IgD-negative memory B cell (primary cell): ENCODE measurements at regions not wholly inside any gene's neighbourhood (a gene's known extent, or its start where the extent isn't known, plus 50 kb on each side); places are given as distances from the start of the nearest gene placed in this dataset.
"Not testable (repeated sequence)": the region's sequence is repeated elsewhere in the genome, so short reads cannot be mapped to it uniquely, and the experiment has no call there.

Source experiments
- H3K27ac Mint-ChIP-seq, 3 donors: one replicate each; pipeline ENCODE4 v1.8.0; 2020 to 2022; ENCODE audit warnings: mild to moderate bottlenecking in 3 of 3, mixed read lengths in 3 of 3, moderate library complexity in 1 of 3
- H3K27me3 Mint-ChIP-seq: one replicate; pipeline ENCODE4 v1.8.0; 2021; ENCODE audit warnings: mixed read lengths
- H3K36me3 Mint-ChIP-seq: one replicate; pipeline ENCODE4 v1.8.0; 2020; ENCODE audit warnings: mild to moderate bottlenecking, mixed read lengths
- H3K4me1 Mint-ChIP-seq, 3 donors: one replicate each; pipeline ENCODE4 v1.8.0; 2020 to 2022; ENCODE audit warnings: mixed read lengths in 3 of 3, mild to moderate bottlenecking in 1 of 3
- H3K4me3 Mint-ChIP-seq, 4 donors: one replicate each; pipeline ENCODE4 v1.8.0; 2020 to 2022; ENCODE audit warnings: mild to moderate bottlenecking in 4 of 4, mixed read lengths in 4 of 4, moderate library complexity in 3 of 4
- H3K9me3 Mint-ChIP-seq, 3 donors: one replicate each; pipeline ENCODE4 v1.8.0; 2020 to 2021; ENCODE audit warnings: mixed read lengths in 3 of 3, mild to moderate bottlenecking in 1 of 3

- Mint-ChIP-seq H3K4me1 (no peaks in the 10 kb centered on the region), H3K36me3 (no peaks in the 10 kb centered on the region), H3K27ac (no peak overlapping the region), H3K27me3 (no peaks in the 10 kb centered on the region), H3K4me3 (no peak overlapping the region), H3K9me3 (peaks cover 2 to 14% (median 8%) of the 10 kb centered on the region in 3 donors)
Observed at GRCh38 chr5:28301712-28302111, 1263.3 kb upstream of the CDH9 start.

DNA sequence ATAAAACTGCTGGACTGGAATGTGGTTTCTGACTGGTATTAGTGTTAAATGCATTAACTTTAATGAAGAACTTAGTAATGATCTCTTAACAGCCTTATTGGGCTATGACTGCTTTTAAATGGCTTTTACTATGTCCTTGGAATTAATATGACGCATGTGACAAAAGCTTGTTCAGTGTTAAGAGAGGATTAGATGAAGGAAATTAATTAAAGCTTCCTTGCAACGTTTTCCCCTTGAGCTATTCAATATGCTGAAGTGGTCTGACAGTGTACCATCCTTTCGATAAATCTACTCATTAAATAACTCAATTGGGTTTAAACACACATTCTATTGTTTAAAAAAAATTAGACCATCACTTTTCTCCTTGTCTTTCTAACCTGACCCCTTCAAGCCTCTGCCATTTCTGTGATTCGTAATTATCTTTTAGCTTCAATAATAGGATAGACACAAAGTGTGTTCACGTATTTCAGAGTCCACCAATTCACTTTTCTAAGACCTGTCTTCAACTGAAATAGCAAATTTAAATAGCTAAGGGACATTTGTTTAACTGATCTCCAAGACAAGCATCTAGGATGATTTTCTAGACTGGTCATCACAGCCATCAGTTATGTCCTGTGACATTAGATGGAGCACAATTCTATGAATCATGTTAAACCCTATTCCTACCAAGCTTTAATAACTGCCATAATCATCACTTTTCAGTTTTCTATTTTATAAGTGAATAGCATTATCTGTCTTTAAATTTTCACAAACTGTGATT is 1258.0 kb upstream of the CDH9 start:
- peaks cover 0 to 13% (median 6%) of the 10 kb centered on the region in 3 donors for H3K9me3 Mint-ChIP-seq
- no peak overlapping the region for H3K4me3 Mint-ChIP-seq

GRCh38 chr5:28287021-28287420 is 1248.6 kb upstream of the CDH9 start:
- H3K4me1 Mint-ChIP-seq, H3K4me3 Mint-ChIP-seq, H3K27ac Mint-ChIP-seq, H3K27me3 Mint-ChIP-seq, H3K36me3 Mint-ChIP-seq, H3K9me3 Mint-ChIP-seq: not testable (repeated sequence)

More for the DNA sequence above, 1258.0 kb upstream of the CDH9 start:
- no peaks in the 10 kb centered on the region for H3K36me3 Mint-ChIP-seq
- H3K4me1 Mint-ChIP-seq = no peaks in the 10 kb centered on the region
- H3K27ac Mint-ChIP-seq = no peak overlapping the region
- no peaks in the 10 kb centered on the region for H3K27me3 Mint-ChIP-seq

GRCh38 chr5:28286566-28286965 is 1248.2 kb upstream of the CDH9 start:
- H3K4me1 Mint-ChIP-seq = no peaks in the 10 kb centered on the region
- no peak overlapping the region for H3K4me3 Mint-ChIP-seq
- H3K27me3 Mint-ChIP-seq = no peaks in the 10 kb centered on the region
- no peak overlapping the region for H3K27ac Mint-ChIP-seq
- peaks cover 0 to 3% (median 3%) of the 10 kb centered on the region in 3 donors for H3K9me3 Mint-ChIP-seq
- H3K36me3 Mint-ChIP-seq = no peaks in the 10 kb centered on the region

DNA sequence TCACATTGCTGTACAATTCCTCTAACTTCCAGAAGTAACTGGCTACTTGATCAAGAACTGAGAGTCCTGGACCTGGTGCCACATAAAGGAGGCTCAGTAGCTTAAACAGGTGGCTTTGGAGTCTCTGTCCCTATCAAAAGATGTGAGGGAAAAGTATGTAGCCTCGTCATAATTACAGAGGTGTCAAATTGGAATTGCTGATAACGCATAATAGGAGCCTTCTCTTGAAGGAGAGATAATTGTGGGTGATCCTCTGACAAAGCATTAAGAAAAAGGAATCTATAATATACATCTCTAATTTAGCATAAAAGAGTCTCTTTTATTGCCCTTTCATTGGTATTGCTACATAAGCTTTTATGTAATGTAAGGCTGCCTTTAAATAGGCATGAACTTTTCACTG is 1246.4 kb upstream of the CDH9 start:
- H3K27me3 Mint-ChIP-seq = no peaks in the 10 kb centered on the region
- H3K27ac Mint-ChIP-seq = no peak overlapping the region
- peaks cover 0 to 11% (median 5%) of the 10 kb centered on the region in 3 donors for H3K9me3 Mint-ChIP-seq
- no peaks in the 10 kb centered on the region for H3K36me3 Mint-ChIP-seq
- no peak overlapping the region for H3K4me3 Mint-ChIP-seq
- H3K4me1 Mint-ChIP-seq = no peaks in the 10 kb centered on the region

DNA sequence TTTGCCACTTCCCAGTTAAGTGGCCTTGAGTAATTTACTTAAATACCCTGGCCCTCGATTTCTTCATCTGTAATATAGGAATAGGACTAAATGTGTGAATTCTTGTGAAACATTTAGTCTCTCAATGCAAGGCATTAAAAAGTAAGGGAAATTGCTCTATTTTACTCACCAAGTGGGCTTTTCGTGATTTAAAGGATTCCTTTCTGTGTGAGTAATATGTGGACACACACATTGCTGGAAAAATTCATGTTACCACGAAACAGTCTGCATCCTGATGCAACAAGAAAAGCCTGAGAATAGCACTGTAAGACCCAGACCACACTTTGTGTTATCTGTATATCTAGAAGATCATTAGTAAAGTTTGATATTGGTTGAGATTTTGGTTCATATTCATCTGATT is 1243.0 kb upstream of the CDH9 start:
- H3K4me1 Mint-ChIP-seq = no peaks in the 10 kb centered on the region
- H3K27me3 Mint-ChIP-seq = no peaks in the 10 kb centered on the region
- no peak overlapping the region for H3K4me3 Mint-ChIP-seq
- H3K36me3 Mint-ChIP-seq = no peaks in the 10 kb centered on the region
- no peak overlapping the region for H3K27ac Mint-ChIP-seq
- H3K9me3 Mint-ChIP-seq = peaks cover 0 to 11% (median 6%) of the 10 kb centered on the region in 3 donors

DNA sequence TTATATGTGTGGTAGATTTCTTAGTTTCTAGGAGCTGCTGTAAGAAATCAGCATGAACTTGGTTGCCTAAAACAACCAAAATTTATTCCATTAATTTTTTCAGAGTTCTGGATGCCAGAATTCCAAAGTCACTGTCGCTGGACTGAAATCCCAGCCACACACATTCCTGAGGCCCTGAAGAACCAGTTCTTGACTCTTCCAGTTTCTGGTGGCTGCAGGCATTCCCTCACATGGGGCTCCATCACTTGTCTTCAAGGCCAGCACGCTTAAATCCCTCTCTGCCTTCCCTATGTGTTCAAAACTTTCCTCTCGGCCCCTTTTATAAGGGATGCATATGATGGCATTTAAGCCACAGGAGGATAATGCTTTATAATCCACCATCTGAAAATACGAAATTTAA is 1237.5 kb upstream of the CDH9 start:
- no peaks in the 10 kb centered on the region for H3K27me3 Mint-ChIP-seq
- H3K36me3 Mint-ChIP-seq = no peaks in the 10 kb centered on the region
- no peak overlapping the region for H3K4me3 Mint-ChIP-seq
- H3K4me1 Mint-ChIP-seq = no peaks in the 10 kb centered on the region
- no peak overlapping the region for H3K27ac Mint-ChIP-seq
- peaks cover 0 to 10% (median 10%) of the 10 kb centered on the region in 3 donors for H3K9me3 Mint-ChIP-seq

GRCh38 chr5:28269978-28270377 is 1231.6 kb upstream of the CDH9 start:
- H3K9me3 Mint-ChIP-seq = peaks cover 0 to 17% (median 10%) of the 10 kb centered on the region in 3 donors
- no peaks in the 10 kb centered on the region for H3K27me3 Mint-ChIP-seq
- no peak overlapping the region for H3K4me3 Mint-ChIP-seq
- H3K27ac Mint-ChIP-seq = no peak overlapping the region
- no peaks in the 10 kb centered on the region for H3K36me3 Mint-ChIP-seq
- no peaks in the 10 kb centered on the region for H3K4me1 Mint-ChIP-seq

DNA sequence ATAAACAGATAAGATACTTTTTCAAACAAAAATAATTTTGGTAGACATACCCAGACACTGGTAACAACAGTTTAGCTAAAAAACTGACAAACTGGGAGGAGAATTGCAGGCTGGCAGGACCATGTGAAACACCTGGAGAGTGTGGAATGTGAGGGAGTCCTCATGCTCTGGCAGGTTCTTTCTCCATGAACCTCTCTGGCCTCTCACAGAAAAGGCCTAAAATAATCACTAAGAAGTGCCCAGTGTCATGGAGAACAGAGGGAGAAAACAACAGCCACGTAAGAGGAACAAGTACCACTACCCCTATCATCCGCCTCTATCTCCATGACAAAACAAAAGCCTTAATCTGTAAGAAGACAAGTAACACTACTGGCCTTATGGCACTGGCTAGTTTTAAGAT is 1227.5 kb upstream of the CDH9 start:
- no peaks in the 10 kb centered on the region for H3K4me1 Mint-ChIP-seq
- H3K27me3 Mint-ChIP-seq = no peaks in the 10 kb centered on the region
- H3K9me3 Mint-ChIP-seq = peaks cover 0 to 14% (median 5%) of the 10 kb centered on the region in 3 donors
- no peak overlapping the region for H3K4me3 Mint-ChIP-seq
- no peaks in the 10 kb centered on the region for H3K36me3 Mint-ChIP-seq
- H3K27ac Mint-ChIP-seq = no peak overlapping the region

GRCh38 chr5:28254846-28255245 is 1216.5 kb upstream of the CDH9 start:
- Mint-ChIP-seq H3K9me3 (peaks cover 3 to 15% (median 5%) of the 10 kb centered on the region in 3 donors), H3K4me1 (peaks cover 0 to 3% (median 0%) of the 10 kb centered on the region in 3 donors), H3K27ac (no peak overlapping the region), H3K27me3 (no peaks in the 10 kb centered on the region), H3K36me3 (no peaks in the 10 kb centered on the region), H3K4me3 (no peak overlapping the region)

- H3K4me3 Mint-ChIP-seq = no peak overlapping the region
- no peaks in the 10 kb centered on the region for H3K27me3 Mint-ChIP-seq
- H3K9me3 Mint-ChIP-seq = peaks cover 4 to 17% (median 5%) of the 10 kb centered on the region in 3 donors
- peaks cover 0 to 3% (median 0%) of the 10 kb centered on the region in 3 donors for H3K4me1 Mint-ChIP-seq
- no peaks in the 10 kb centered on the region for H3K36me3 Mint-ChIP-seq
- no peak overlapping the region for H3K27ac Mint-ChIP-seq
Observed at GRCh38 chr5:28253431-28253830, 1215.0 kb upstream of the CDH9 start.

GRCh38 chr5:28249771-28250415 is 1211.5 kb upstream of the CDH9 start:
- Mint-ChIP-seq H3K27me3 (no peaks in the 10 kb centered on the region), H3K27ac (no peak overlapping the region), H3K36me3 (no peaks in the 10 kb centered on the region), H3K4me1 (peaks cover 0 to 1% (median 0%) of the 10 kb centered on the region in 3 donors), H3K9me3 (peaks cover 4 to 13% (median 8%) of the 10 kb centered on the region in 3 donors), H3K4me3 (no peak overlapping the region)

GRCh38 chr5:28234356-28234968 is 1196.1 kb upstream of the CDH9 start:
- Mint-ChIP-seq H3K4me1 (no peaks in the 10 kb centered on the region), H3K27me3 (no peaks in the 10 kb centered on the region), H3K27ac (no peak overlapping the region), H3K9me3 (peaks cover 0 to 7% (median 3%) of the 10 kb centered on the region in 3 donors), H3K36me3 (no peaks in the 10 kb centered on the region), H3K4me3 (no peak overlapping the region)

- Mint-ChIP-seq H3K36me3 (peaks cover 1% of the 10 kb centered on the region), H3K4me1 (no peaks in the 10 kb centered on the region), H3K9me3 (peaks cover 0 to 7% (median 6%) of the 10 kb centered on the region in 3 donors), H3K4me3 (no peak overlapping the region), H3K27me3 (no peaks in the 10 kb centered on the region), H3K27ac (no peak overlapping the region)
Observed at GRCh38 chr5:28226407-28226806, 1188.0 kb upstream of the CDH9 start.

- Mint-ChIP-seq H3K36me3 (no peaks in the 10 kb centered on the region), H3K4me3 (no peak overlapping the region), H3K4me1 (no peaks in the 10 kb centered on the region), H3K27ac (no peak overlapping the region), H3K9me3 (no peaks in the 10 kb centered on the region), H3K27me3 (no peaks in the 10 kb centered on the region)
Observed at GRCh38 chr5:28219539-28219938, 1181.2 kb upstream of the CDH9 start.
